ENCODE measurements at regions not wholly inside any gene's neighbourhood (a gene's known extent, or its start where the extent isn't known, plus 50 kb on each side); places are given as distances from the start of the nearest gene placed in this dataset.

DNA sequence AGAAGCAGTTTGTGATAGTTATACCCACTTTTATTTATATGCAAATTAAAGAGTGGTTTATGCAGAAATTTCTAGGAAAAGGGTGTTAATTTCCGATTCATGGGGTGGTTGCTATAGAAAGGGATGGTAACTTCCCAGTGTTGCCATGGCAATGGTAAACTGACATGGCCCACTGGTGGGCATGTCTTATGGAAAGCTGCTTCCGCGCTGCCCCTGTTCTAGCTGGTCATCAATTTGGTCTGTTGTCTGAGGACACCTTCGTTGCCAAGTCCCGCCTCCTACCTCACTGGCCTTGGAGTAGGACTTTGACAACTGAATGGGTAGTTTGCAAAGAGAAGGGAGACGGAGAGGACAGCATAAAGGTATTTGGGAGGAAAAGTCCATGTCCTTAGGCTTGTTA lies 74.0 kb upstream of the SMIM23 start:
- ATAC-seq (ENCODE audit: insufficient number of reproducible peaks, low FRiP score, low read depth): no peak
- TF ChIP-seq, protein P1, sequence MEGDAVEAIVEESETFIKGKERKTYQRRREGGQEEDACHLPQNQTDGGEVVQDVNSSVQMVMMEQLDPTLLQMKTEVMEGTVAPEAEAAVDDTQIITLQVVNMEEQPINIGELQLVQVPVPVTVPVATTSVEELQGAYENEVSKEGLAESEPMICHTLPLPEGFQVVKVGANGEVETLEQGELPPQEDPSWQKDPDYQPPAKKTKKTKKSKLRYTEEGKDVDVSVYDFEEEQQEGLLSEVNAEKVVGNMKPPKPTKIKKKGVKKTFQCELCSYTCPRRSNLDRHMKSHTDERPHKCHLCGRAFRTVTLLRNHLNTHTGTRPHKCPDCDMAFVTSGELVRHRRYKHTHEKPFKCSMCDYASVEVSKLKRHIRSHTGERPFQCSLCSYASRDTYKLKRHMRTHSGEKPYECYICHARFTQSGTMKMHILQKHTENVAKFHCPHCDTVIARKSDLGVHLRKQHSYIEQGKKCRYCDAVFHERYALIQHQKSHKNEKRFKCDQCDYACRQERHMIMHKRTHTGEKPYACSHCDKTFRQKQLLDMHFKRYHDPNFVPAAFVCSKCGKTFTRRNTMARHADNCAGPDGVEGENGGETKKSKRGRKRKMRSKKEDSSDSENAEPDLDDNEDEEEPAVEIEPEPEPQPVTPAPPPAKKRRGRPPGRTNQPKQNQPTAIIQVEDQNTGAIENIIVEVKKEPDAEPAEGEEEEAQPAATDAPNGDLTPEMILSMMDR (IDR thresholded peaks at IDR 0.05): no peak
- no peak for DNase-seq (ENCODE audit: low spot score)

DNA sequence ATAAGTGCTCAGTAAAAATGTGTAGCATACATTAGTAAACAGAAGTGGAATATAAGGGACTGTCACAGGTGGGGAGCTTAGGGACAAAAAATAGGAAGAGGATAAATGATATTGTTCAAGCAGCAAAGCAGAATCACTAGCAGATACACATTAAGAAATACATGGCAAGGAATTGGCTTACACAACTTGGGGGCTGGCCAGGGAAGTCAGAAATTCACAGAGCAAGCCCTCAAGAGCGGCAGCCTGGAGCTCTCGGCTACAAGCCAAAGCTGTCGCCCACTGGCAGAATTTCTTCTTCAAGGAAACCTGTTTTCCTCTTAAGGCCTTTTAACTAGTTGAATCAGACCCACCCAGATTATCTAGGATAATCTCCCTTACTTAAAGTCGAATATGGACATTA lies 73.0 kb upstream of the SMIM23 start:
- H3K27me3 ChIP-seq (replicated peaks; ENCODE audit: insufficient read depth): no peaks in the 10 kb centered on the region
- no peak overlapping the region for H3K27ac ChIP-seq
- H3K4me3 ChIP-seq: no peak overlapping the region
- H3K9me3 ChIP-seq: no peaks in the 10 kb centered on the region
- DNase-seq (ENCODE audit: low spot score): no peak
- H3K4me1 ChIP-seq (ENCODE audit: control insufficient read depth in 1 of 2, low read depth in 2 of 2): no peaks in the 10 kb centered on the region
- TF ChIP-seq, protein P1 (IDR thresholded peaks at IDR 0.05): no peak
- H3K36me3 ChIP-seq: no peaks in the 10 kb centered on the region
- ATAC-seq (ENCODE audit: insufficient number of reproducible peaks, low FRiP score, low read depth): no peak

More for the DNA sequence above, 74.0 kb upstream of the SMIM23 start:
- Histone ChIP-seq H3K9me3 (no peaks in the 10 kb centered on the region), H3K4me1 (ENCODE audit: control insufficient read depth in 1 of 2, low read depth in 2 of 2) (no peaks in the 10 kb centered on the region), H3K4me3 (no peak overlapping the region), H3K27ac (no peak overlapping the region), H3K36me3 (no peaks in the 10 kb centered on the region), H3K27me3 (replicated peaks; ENCODE audit: insufficient read depth) (no peaks in the 10 kb centered on the region)

DNA sequence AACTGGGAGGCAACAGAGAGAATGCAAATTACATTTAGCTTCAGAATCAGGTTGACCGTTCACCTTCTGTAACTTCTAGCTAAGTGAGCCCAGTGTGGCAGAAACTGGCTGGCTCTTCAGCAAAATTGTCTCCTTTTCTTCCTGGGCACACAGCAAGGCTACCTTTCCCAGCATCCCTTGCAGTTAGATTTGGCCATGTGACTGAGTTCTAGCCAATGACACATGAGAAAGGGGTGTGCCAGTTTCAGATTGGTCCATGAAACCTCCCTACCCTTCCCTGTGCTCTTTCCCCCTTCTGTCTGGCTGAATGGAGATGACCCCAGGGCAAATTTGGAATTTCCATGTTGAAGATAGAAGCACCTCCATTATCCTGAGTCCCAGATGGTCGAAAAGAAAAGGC lies 72.5 kb upstream of the SMIM23 start:
- no peak for DNase-seq (ENCODE audit: low spot score)
- Histone ChIP-seq H3K9me3 (no peaks in the 10 kb centered on the region), H3K4me1 (ENCODE audit: control insufficient read depth in 1 of 2, low read depth in 2 of 2) (no peaks in the 10 kb centered on the region), H3K4me3 (no peak overlapping the region), H3K27me3 (replicated peaks; ENCODE audit: insufficient read depth) (no peaks in the 10 kb centered on the region), H3K27ac (no peak overlapping the region), H3K36me3 (no peaks in the 10 kb centered on the region)
- no peak for ATAC-seq (ENCODE audit: insufficient number of reproducible peaks, low FRiP score, low read depth)
- TF ChIP-seq, protein P1 (IDR thresholded peaks at IDR 0.05): no peak

- no peak overlapping the region for H3K27ac ChIP-seq
- no peak for DNase-seq (ENCODE audit: low spot score)
- no peaks in the 10 kb centered on the region for H3K27me3 ChIP-seq (replicated peaks; ENCODE audit: insufficient read depth)
- ATAC-seq (ENCODE audit: insufficient number of reproducible peaks, low FRiP score, low read depth): no peak
- no peaks in the 10 kb centered on the region for H3K36me3 ChIP-seq
- no peaks in the 10 kb centered on the region for H3K4me1 ChIP-seq (ENCODE audit: control insufficient read depth in 1 of 2, low read depth in 2 of 2)
- TF ChIP-seq, protein P1 (IDR thresholded peaks at IDR 0.05): no peak
- no peaks in the 10 kb centered on the region for H3K9me3 ChIP-seq
- H3K4me3 ChIP-seq: no peak overlapping the region
These were observed 71.4 kb upstream of the SMIM23 start for GRCh38 chr5:171714261-171714660.

DNA sequence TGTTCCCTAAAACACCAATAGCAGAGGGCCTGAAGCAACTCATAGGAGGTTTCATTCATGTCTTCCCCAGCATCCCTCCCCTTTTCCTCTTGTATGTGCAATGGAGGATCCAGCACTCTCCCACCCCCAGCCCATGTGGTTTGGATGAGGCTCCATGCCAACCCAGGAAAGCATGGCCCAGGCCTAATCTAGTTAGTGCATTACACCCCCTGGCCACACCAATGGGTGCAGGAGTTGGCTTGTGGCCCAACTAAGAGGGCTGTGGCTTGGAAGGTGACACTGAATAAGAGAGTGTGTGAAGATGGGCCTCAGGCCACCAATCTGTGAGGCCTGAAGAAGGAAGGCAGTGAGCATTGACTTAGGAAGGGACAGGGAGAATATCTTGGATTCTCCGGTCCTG lies 70.8 kb upstream of the SMIM23 start:
- ATAC-seq (ENCODE audit: insufficient number of reproducible peaks, low FRiP score, low read depth): no peak
- H3K9me3 ChIP-seq: no peaks in the 10 kb centered on the region
- no peaks in the 10 kb centered on the region for H3K27me3 ChIP-seq (replicated peaks; ENCODE audit: insufficient read depth)
- TF ChIP-seq, protein P1 (IDR thresholded peaks at IDR 0.05): no peak
- no peak overlapping the region for H3K27ac ChIP-seq
- H3K4me1 ChIP-seq (ENCODE audit: control insufficient read depth in 1 of 2, low read depth in 2 of 2): no peaks in the 10 kb centered on the region
- H3K36me3 ChIP-seq: no peaks in the 10 kb centered on the region
- H3K4me3 ChIP-seq: no peak overlapping the region
- DNase-seq (ENCODE audit: low spot score): no peak

Measured in thoracic aorta (tissue), 2 donors.